HG03064 (cell line): ENCODE measurements at regions not wholly inside any gene's neighbourhood (a gene's known extent, or its start where the extent isn't known, plus 50 kb on each side); places are given as distances from the start of the nearest gene placed in this dataset.
A peak's percentile ranks its signal among the peaks of the same experiment; 100 is the strongest.
"Not testable (repeated sequence)": the region's sequence is repeated elsewhere in the genome, so short reads cannot be mapped to it uniquely, and the experiment has no call there.

Experiments used
- ATAC-seq: cut with Tn5 transposase; IDR thresholded peaks from one replicate; pipeline ENCODE4 v1.9.1; 2021; ENCODE audit warnings: low read depth; ENCODE audit not compliant: unreplicated experiment

DNA sequence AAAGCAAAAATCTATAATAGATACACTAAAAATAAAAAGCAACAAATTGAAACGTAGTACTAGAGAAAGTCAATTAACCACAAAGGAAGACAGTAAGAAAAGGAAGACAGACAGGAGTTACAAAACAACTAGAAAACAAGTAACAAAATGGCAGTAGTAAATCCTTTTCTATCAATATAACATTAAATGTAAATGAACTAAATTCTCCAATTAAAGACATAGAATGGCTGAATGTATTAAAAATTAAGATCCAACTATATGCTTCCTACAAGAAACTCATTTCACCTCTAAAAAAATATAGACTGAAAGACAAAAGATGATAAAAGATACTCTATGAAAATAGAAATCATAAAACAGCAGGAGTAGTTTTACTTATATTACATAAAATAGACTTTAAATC is 79.1 kb downstream of the CTH start:
- ATAC-seq, result no peak

DNA sequence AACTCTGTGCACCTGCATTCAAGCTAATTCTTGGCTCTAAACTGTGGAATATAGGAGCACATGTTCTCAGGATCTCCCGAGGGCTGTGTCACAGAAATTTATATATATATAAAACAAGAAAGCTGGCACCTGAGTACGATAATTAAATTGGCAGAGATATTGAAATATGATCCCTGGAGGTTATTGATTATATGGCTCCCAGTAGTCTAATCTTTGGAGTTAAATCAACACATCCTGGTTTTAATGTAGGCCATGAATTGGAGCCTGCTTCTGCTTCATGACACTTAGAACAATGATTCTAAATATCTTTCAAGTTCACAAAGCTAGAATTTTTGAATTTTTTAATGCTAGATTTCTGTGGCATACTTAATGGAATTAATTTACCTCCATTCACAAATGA is 84.3 kb downstream of the CTH start:
- no peak for ATAC-seq

- ATAC-seq, result no peak
Measured at GRCh38 chr1:70496181-70496580, 85.1 kb downstream of the CTH start.

DNA sequence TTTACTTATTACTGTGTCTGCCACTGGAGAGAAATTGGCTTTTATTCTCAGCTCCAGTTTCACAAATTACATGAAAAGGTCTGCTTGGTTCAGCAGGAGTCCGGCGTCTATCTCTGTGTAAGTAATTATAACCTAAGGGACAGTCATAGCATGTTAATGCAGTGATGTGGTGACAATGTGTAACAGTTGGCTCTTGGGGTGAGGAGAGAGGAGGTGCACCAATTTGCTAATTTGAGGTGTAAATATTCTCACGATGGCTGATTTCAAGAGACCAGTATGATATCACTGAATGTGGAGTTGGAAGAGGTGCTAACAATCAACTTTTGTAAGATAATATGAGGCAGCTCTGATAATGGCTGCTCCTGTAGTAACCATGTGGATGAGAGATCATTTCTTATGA is 86.1 kb downstream of the CTH start:
- ATAC-seq, result no peak

DNA sequence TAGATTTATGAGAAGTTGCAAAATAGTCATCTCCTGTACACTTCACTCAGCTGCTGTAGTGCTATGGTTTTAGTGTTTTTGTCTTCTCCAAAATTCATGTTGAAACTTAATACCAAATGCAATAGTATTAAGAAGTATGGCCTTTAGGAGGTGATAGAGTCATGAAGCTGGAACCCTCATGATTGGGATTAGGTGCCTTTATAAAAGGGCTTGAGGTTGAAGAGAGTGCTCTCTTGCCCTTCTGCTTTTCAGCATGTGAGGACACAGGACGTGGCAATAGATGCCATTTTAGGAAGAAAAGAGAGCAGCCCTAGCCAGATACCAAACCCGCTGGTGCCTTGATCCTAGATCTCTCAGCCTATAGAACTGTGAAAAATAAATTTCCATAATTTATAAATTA is 87.6 kb downstream of the CTH start:
- ATAC-seq, result no peak

DNA sequence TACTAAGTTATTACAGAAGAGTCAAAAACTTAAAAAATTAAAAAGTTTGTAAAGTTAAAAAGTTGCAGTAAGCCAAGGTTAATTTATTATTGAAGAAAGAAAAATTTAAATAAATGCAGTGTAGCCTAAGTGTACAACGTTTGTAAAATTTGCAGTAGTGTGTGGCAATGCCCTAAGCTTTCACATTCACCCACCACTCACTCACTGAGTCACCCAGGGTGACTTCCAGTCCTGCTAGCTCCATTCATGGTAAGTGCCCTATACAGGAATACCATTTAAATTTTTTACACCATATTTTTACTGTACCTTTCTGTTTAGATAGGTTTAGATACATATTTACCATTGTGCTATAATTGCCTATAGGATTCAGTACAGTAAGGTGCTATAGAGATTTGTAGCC is 88.6 kb downstream of the CTH start:
- ATAC-seq, result no peak

DNA sequence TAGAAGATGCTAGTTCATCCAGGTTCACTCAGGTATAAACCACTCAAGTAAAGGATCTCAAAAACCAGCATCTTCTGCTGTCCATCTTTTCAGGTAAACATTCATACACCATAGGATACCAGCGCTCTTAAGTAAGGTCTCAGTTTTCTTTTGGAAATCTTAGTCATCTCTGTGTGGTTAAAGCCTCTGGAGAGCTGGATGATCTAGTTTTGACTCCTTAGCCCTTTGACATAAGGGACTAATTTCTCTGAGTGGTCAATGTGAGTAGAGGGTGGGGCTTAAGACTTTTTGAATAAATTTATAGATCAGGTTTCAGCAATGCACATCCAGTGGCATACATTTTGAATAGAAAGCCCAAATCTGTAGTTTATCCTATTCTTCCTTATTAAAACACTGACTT is 92.3 kb downstream of the CTH start:
- no peak for ATAC-seq

DNA sequence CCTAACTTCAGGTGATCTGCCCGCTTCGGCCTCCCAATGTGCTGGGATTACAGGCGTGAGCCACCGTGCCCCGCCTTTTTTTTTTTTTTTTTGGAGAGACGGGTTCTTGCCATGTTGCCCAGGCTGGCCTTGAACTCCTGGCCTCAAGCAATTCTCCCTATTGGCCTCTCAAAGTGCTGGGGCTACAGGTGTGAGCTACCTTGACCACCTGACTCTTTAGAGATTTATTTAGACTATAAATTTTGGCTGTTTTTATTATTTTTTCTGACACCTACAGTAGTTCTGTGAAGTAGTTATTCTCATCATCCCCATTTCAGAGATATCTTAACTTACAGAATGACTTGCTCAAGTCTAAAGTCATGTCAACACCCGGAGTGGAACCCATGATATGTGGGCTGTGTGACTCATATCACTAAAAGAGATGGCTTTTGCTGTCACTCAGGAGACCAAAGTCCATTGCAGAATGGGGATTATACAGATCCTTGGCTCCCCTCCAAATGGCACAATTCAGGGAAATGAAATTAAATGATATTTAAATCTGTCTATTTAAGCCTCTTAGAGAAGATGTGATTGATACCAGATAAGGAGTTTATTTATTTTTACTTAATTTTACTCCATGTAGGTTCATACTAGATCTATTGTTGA is 93.2 kb downstream of the CTH start:
- peak; percentile 82 for ATAC-seq

DNA sequence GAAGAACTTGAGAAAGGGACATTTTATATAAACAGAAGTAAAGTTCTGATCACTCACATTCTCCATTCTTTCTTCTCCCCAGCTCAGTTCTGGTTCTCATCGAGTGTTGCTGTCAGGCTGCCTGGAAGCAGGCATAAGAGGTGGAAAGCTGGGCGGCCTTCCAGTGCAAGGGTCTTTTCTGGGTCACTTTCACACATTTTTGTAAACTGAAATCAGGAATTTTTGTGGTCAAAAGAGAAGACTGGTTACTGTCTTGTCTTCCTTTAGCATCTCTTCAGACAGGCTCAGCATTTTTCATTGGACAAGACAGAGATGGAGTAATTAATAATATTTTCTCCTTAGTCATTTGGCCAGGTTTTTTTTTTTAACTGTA is 93.7 kb downstream of the CTH start:
- peak; percentile 24 for ATAC-seq

DNA sequence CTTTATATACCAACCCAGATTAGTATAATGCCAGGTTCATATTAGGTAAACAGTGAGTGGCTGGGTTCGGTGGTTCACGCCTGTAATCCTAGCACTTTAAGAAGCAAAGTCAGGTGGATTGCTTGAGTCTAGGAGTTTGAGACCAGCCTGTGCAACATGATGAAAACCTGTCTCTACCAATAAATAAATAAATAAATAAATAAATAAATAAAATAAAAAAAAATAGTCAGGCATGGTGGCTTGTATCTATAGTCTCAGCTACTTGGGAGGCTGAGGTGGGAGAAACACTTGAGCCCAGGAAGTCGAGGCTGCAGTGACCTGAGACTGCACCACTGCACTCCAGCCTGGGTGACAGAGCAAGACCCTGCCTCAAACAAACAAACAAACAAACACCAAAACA is 96.9 kb downstream of the CTH start:
- not testable (repeated sequence) for ATAC-seq

- peak; percentile 78 for ATAC-seq
Measured at GRCh38 chr1:70509996-70510876, 99.2 kb downstream of the CTH start.

- ATAC-seq, result no peak
Measured at GRCh38 chr1:70517444-70517843, 106.4 kb downstream of the CTH start.

GRCh38 chr1:70518106-70518505 is 107.0 kb downstream of the CTH start:
- no peak for ATAC-seq

DNA sequence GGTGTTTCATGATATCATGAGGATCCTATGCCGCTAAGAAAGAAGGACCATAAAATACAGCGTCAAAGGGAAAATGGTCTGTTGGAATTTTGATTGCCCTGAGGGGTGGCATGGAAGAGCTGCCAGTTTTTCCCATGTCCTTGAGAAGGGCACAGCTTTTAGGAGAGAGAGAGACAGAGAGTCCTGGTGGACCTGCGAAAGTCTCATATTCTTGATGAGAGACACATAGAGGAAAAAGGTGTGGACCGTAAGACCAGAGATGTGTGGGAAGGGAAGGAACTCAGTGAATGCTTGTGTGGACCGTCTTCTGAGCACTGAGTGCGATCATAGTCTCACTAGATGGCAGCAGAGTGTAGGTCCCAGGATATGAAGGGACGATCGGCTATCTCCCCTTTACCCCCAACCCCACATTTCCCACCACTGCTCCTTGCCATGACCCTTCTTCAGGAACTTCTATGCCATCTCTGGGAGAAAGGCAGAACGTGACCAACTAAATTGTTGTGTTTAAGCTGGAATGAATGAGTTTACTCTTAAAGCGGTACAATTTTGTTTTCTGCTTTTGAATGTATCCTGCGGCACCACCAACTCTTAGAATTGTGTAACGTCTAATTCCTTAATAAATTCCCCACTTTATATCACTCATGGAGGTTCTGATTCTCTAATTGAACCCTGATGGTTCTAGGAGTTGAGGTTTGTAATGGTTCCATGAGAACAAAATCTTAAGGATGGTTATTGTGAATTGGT is 117.7 kb downstream of the CTH start:
- ATAC-seq, result no peak

DNA sequence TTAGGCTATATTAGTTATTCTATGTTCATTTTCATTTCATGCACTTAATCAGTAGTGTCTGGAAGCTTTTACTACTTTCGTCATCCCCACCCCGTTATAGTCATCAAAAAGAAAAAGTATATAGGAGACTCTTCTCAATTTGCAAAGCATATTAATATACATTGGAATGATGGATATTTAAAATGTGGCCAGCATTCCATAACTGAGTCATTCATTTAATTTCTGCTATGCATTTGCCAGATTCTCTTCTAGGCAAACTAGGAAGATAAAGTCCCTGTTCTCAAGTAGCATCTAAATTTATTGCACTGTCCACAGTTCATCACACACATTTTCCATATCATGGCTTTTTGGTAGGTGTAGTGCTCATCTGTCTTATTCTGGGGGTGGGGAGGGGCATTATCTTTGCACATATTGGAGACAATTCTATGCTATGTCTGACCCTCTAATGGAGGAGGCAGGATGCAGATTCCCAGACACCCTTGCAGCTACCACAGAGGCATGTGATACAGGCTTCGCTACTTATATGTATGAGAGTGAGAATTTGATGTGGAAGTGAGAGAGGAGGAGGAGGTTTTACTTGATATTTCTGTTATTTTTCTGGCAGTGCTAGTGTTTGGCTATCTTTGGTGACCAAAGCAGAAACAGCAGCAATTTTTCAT is 125.8 kb downstream of the CTH start:
- no peak for ATAC-seq

GRCh38 chr1:70537788-70538187 is 126.7 kb downstream of the CTH start:
- no peak for ATAC-seq

- ATAC-seq, result no peak
Measured at GRCh38 chr1:70542030-70542429, 131.0 kb downstream of the CTH start.

GRCh38 chr1:70542856-70543255 is 131.8 kb downstream of the CTH start:
- ATAC-seq, result no peak

GRCh38 chr1:70546726-70547125 is 135.7 kb downstream of the CTH start:
- no peak for ATAC-seq

- no peak for ATAC-seq
Measured at GRCh38 chr1:70552662-70553566, 141.8 kb downstream of the CTH start.
